ENCODE measurements at regions not wholly inside any gene's neighbourhood (a gene's known extent, or its start where the extent isn't known, plus 50 kb on each side); places are given as distances from the start of the nearest gene placed in this dataset.
"Not testable (repeated sequence)": the region's sequence is repeated elsewhere in the genome, so short reads cannot be mapped to it uniquely, and the experiment has no call there.

- TF ChIP-seq CTCF (IDR thresholded peaks at IDR 0.05 in 4 of 5, conservative IDR thresholded peaks at IDR 0.05 in 1 of 5); POLR2A (IDR thresholded peaks at IDR 0.05): not testable (repeated sequence)
Observed at GRCh38 chr2:53586733-53587612, 180.6 kb upstream of the CHAC2 start.

Measured in gastrocnemius medialis (tissue), 4 donors.